ENCODE measurements at regions not wholly inside any gene's neighbourhood (a gene's known extent, or its start where the extent isn't known, plus 50 kb on each side); places are given as distances from the start of the nearest gene placed in this dataset.

DNA sequence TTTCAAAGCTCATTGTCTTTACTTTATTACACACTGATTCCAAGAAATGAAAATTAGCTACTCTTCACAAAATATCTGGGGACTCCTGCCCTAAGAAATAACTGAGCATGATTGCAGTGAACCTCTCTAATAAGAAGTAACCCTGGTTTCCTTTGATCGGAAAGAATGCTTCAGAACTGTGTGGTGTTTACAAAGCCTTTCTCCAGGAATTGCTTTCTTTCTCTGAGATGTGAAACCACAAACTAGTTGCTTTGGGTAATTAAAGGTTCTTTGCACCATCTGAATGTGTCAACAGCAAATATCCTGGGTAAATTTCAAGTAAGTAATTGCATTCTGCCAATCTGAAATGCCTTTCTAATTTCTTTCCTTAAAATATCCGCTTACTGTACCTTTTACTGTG lies 292.9 kb upstream of the SLIT2 start:
- TF ChIP-seq, protein P1, sequence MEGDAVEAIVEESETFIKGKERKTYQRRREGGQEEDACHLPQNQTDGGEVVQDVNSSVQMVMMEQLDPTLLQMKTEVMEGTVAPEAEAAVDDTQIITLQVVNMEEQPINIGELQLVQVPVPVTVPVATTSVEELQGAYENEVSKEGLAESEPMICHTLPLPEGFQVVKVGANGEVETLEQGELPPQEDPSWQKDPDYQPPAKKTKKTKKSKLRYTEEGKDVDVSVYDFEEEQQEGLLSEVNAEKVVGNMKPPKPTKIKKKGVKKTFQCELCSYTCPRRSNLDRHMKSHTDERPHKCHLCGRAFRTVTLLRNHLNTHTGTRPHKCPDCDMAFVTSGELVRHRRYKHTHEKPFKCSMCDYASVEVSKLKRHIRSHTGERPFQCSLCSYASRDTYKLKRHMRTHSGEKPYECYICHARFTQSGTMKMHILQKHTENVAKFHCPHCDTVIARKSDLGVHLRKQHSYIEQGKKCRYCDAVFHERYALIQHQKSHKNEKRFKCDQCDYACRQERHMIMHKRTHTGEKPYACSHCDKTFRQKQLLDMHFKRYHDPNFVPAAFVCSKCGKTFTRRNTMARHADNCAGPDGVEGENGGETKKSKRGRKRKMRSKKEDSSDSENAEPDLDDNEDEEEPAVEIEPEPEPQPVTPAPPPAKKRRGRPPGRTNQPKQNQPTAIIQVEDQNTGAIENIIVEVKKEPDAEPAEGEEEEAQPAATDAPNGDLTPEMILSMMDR (conservative IDR thresholded peaks at IDR 0.05; ENCODE audit: low read depth, low read length), result no peak
- no peak for TF ChIP-seq EZH2 (IDR thresholded peaks at IDR 0.05; ENCODE audit: borderline replicate concordance, low read depth, low read length, poor library complexity, severe bottlenecking)
